Endothelial cell (in vitro differentiated cells): ENCODE measurements at regions not wholly inside any gene's neighbourhood (a gene's known extent, or its start where the extent isn't known, plus 50 kb on each side); places are given as distances from the start of the nearest gene placed in this dataset.
"Not testable (repeated sequence)": the region's sequence is repeated elsewhere in the genome, so short reads cannot be mapped to it uniquely, and the experiment has no call there.

Source experiments
- DNase-seq: peaks from one replicate; pipeline ENCODE4 v3.0.0; 2021; ENCODE audit warnings: low spot score
- H3K27ac Mint-ChIP-seq: one replicate; pipeline ENCODE4 v1.8.0; 2021; ENCODE audit warnings: mixed read lengths, inconsistent platforms; ENCODE audit not compliant: unreplicated experiment
- H3K27me3 Mint-ChIP-seq: one replicate; pipeline ENCODE4 v1.8.0; 2021; ENCODE audit warnings: mild to moderate bottlenecking, moderate library complexity, mixed read lengths, inconsistent platforms; ENCODE audit not compliant: unreplicated experiment
- H3K36me3 Mint-ChIP-seq: one replicate; pipeline ENCODE4 v1.8.0; 2021; ENCODE audit warnings: mild to moderate bottlenecking, low read depth, mixed read lengths, inconsistent platforms; ENCODE audit not compliant: unreplicated experiment
- H3K4me1 Mint-ChIP-seq: one replicate; pipeline ENCODE4 v1.8.0; 2021; ENCODE audit warnings: mild to moderate bottlenecking, mixed read lengths, inconsistent platforms; ENCODE audit not compliant: unreplicated experiment
- H3K4me3 Mint-ChIP-seq: one replicate; pipeline ENCODE4 v1.8.0; 2021; ENCODE audit warnings: mild to moderate bottlenecking, mixed read lengths, inconsistent platforms; ENCODE audit not compliant: unreplicated experiment
- H3K9me3 Mint-ChIP-seq: one replicate; pipeline ENCODE4 v1.8.0; 2021; ENCODE audit warnings: mixed read lengths, inconsistent platforms; ENCODE audit not compliant: unreplicated experiment
- CTCF ChIP-seq: fragments of 200-600 bp; sonication (generic); IDR thresholded peaks from one replicate; pipeline ENCODE4 v1.5.0; 2021; ENCODE audit warnings: antibody characterized with exemption; ENCODE audit not compliant: unreplicated experiment

GRCh38 chr15:62512904-62513303 is 347.8 kb upstream of the C2CD4B start:
- H3K9me3 Mint-ChIP-seq, result no peaks in the 10 kb centered on the region
- H3K4me1 Mint-ChIP-seq, result peaks cover 13% of the 10 kb centered on the region
- no peaks in the 10 kb centered on the region for H3K36me3 Mint-ChIP-seq
- no peak overlapping the region for H3K4me3 Mint-ChIP-seq
- H3K27ac Mint-ChIP-seq, result no peak overlapping the region
- no peak for DNase-seq
- TF ChIP-seq CTCF, result no peak
- no peaks in the 10 kb centered on the region for H3K27me3 Mint-ChIP-seq

GRCh38 chr15:62513893-62514292 is 348.8 kb upstream of the C2CD4B start:
- DNase-seq, result no peak
- Mint-ChIP-seq H3K36me3 (no peaks in the 10 kb centered on the region), H3K9me3 (no peaks in the 10 kb centered on the region), H3K27me3 (no peaks in the 10 kb centered on the region), H3K4me1 (peaks cover 13% of the 10 kb centered on the region), H3K27ac (no peak overlapping the region), H3K4me3 (no peak overlapping the region)
- TF ChIP-seq CTCF, result no peak

GRCh38 chr15:62515696-62516395 is 350.8 kb upstream of the C2CD4B start:
- no peak for TF ChIP-seq CTCF
- DNase-seq, result no peak
- Mint-ChIP-seq H3K9me3 (no peaks in the 10 kb centered on the region), H3K36me3 (no peaks in the 10 kb centered on the region), H3K4me3 (no peak overlapping the region), H3K27ac (no peak overlapping the region), H3K4me1 (peaks cover 13% of the 10 kb centered on the region), H3K27me3 (no peaks in the 10 kb centered on the region)

- peaks cover 19% of the 10 kb centered on the region for H3K4me1 Mint-ChIP-seq
- H3K36me3 Mint-ChIP-seq, result no peaks in the 10 kb centered on the region
- no peak overlapping the region for H3K4me3 Mint-ChIP-seq
- TF ChIP-seq CTCF, result no peak
- H3K27ac Mint-ChIP-seq, result no peak overlapping the region
- DNase-seq, result no peak
- H3K9me3 Mint-ChIP-seq, result no peaks in the 10 kb centered on the region
- H3K27me3 Mint-ChIP-seq, result no peaks in the 10 kb centered on the region
Measured at GRCh38 chr15:62517541-62517940, 352.5 kb upstream of the C2CD4B start.

GRCh38 chr15:62518666-62519065 is 353.6 kb upstream of the C2CD4B start:
- peaks cover 15% of the 10 kb centered on the region for H3K4me1 Mint-ChIP-seq
- H3K36me3 Mint-ChIP-seq, H3K27me3 Mint-ChIP-seq, H3K9me3 Mint-ChIP-seq, H3K4me3 Mint-ChIP-seq, H3K27ac Mint-ChIP-seq, DNase-seq: not testable (repeated sequence)
